ENCODE measurements at regions not wholly inside any gene's neighbourhood (a gene's known extent, or its start where the extent isn't known, plus 50 kb on each side); places are given as distances from the start of the nearest gene placed in this dataset.

GRCh38 chr5:74070766-74071165 is 444.8 kb downstream of the ARHGEF28 start:
- H3K4me1 Mint-ChIP-seq (ENCODE audit: low read depth) = peaks cover 9% of the 10 kb centered on the region
- H3K27me3 Mint-ChIP-seq (ENCODE audit: insufficient read depth) = peaks cover 7% of the 10 kb centered on the region
- H3K27ac Mint-ChIP-seq = no peak overlapping the region
- no peaks in the 10 kb centered on the region for H3K9me3 Mint-ChIP-seq
- no peak for DNase-seq
- H3K4me3 Mint-ChIP-seq = no peak overlapping the region
- no peak for TF ChIP-seq CTCF (IDR thresholded peaks at IDR 0.05)
- H3K36me3 Mint-ChIP-seq (ENCODE audit: low read depth) = no peaks in the 10 kb centered on the region

- H3K4me1 Mint-ChIP-seq (ENCODE audit: low read depth) = peaks cover 9% of the 10 kb centered on the region
- H3K36me3 Mint-ChIP-seq (ENCODE audit: low read depth) = no peaks in the 10 kb centered on the region
- H3K9me3 Mint-ChIP-seq = no peaks in the 10 kb centered on the region
- no peak overlapping the region for H3K27ac Mint-ChIP-seq
- no peak for DNase-seq
- no peak for TF ChIP-seq CTCF (IDR thresholded peaks at IDR 0.05)
- peaks cover 3% of the 10 kb centered on the region; the same call in 1 of the 2 replicates for H3K27me3 Mint-ChIP-seq (ENCODE audit: insufficient read depth)
- H3K4me3 Mint-ChIP-seq = no peak overlapping the region
Measured at GRCh38 chr5:74069741-74070140, 443.7 kb downstream of the ARHGEF28 start.

GRCh38 chr5:74067748-74068541 is 441.9 kb downstream of the ARHGEF28 start:
- Mint-ChIP-seq H3K27ac (no peak overlapping the region), H3K27me3 (ENCODE audit: insufficient read depth) (no peaks in the 10 kb centered on the region), H3K4me1 (ENCODE audit: low read depth) (peaks cover 25% of the 10 kb centered on the region), H3K4me3 (no peak overlapping the region), H3K36me3 (ENCODE audit: low read depth) (no peaks in the 10 kb centered on the region), H3K9me3 (no peaks in the 10 kb centered on the region)
- no peak for TF ChIP-seq CTCF (IDR thresholded peaks at IDR 0.05)
- no peak for DNase-seq

GRCh38 chr5:74064911-74065310 is 438.9 kb downstream of the ARHGEF28 start:
- TF ChIP-seq CTCF (IDR thresholded peaks at IDR 0.05) = no peak
- Mint-ChIP-seq H3K27ac (no peak overlapping the region), H3K4me3 (no peak overlapping the region), H3K27me3 (ENCODE audit: insufficient read depth) (no peaks in the 10 kb centered on the region), H3K36me3 (ENCODE audit: low read depth) (no peaks in the 10 kb centered on the region), H3K4me1 (ENCODE audit: low read depth) (peaks cover 25% of the 10 kb centered on the region), H3K9me3 (no peaks in the 10 kb centered on the region)
- no peak for DNase-seq

GRCh38 chr5:74064225-74064624 is 438.2 kb downstream of the ARHGEF28 start:
- H3K27ac Mint-ChIP-seq = no peak overlapping the region
- DNase-seq = no peak
- H3K36me3 Mint-ChIP-seq (ENCODE audit: low read depth) = no peaks in the 10 kb centered on the region
- H3K4me1 Mint-ChIP-seq (ENCODE audit: low read depth) = peaks cover 25% of the 10 kb centered on the region
- H3K27me3 Mint-ChIP-seq (ENCODE audit: insufficient read depth) = peaks cover 2% of the 10 kb centered on the region; the same call in 1 of the 2 replicates
- no peaks in the 10 kb centered on the region for H3K9me3 Mint-ChIP-seq
- no peak for TF ChIP-seq CTCF (IDR thresholded peaks at IDR 0.05)
- no peak overlapping the region for H3K4me3 Mint-ChIP-seq
